ENCODE measurements at regions not wholly inside any gene's neighbourhood (a gene's known extent, or its start where the extent isn't known, plus 50 kb on each side); places are given as distances from the start of the nearest gene placed in this dataset.

- Histone ChIP-seq H3K36me3 (ENCODE audit: control insufficient read depth, insufficient read depth, low read length) (no peaks in the 10 kb centered on the region), H3K4me1 (ENCODE audit: control insufficient read depth, insufficient read depth, low read length) (no peaks in the 10 kb centered on the region), H3K4me3 (ENCODE audit: insufficient read depth, low read depth, low read length) (no peak overlapping the region), H3K27me3 (ENCODE audit: control insufficient read depth, insufficient read depth, low read length, poor library complexity, severe bottlenecking) (no peaks in the 10 kb centered on the region), H3K27ac (ENCODE audit: insufficient read depth, low read depth, low read length, poor library complexity, severe bottlenecking) (no peak overlapping the region), H3K9me3 (ENCODE audit: control insufficient read depth, low read length) (no peaks in the 10 kb centered on the region)
- 86 to 95% methylated on average over 1 of the region's 1 CpG for WGBS, 2 experiments
Observed at GRCh38 chr4:137065311-137065710, 467.0 kb downstream of the PCDH18 start.

- WGBS, 2 experiments, result 90 to 100% methylated on average over 2 of the region's 2 CpGs
- Histone ChIP-seq H3K27ac (ENCODE audit: insufficient read depth, low read depth, low read length, poor library complexity, severe bottlenecking) (no peak overlapping the region), H3K9me3 (ENCODE audit: control insufficient read depth, low read length) (no peaks in the 10 kb centered on the region), H3K4me3 (ENCODE audit: insufficient read depth, low read depth, low read length) (no peak overlapping the region), H3K4me1 (ENCODE audit: control insufficient read depth, insufficient read depth, low read length) (no peaks in the 10 kb centered on the region), H3K36me3 (ENCODE audit: control insufficient read depth, insufficient read depth, low read length) (no peaks in the 10 kb centered on the region), H3K27me3 (ENCODE audit: control insufficient read depth, insufficient read depth, low read length, poor library complexity, severe bottlenecking) (no peaks in the 10 kb centered on the region)
Observed at GRCh38 chr4:137063961-137064360, 468.3 kb downstream of the PCDH18 start.

GRCh38 chr4:137043184-137043583 is 489.1 kb downstream of the PCDH18 start:
- Histone ChIP-seq H3K4me1 (ENCODE audit: control insufficient read depth, insufficient read depth, low read length) (no peaks in the 10 kb centered on the region), H3K27me3 (ENCODE audit: control insufficient read depth, insufficient read depth, low read length, poor library complexity, severe bottlenecking) (no peaks in the 10 kb centered on the region), H3K27ac (ENCODE audit: insufficient read depth, low read depth, low read length, poor library complexity, severe bottlenecking) (no peak overlapping the region), H3K9me3 (ENCODE audit: control insufficient read depth, low read length) (no peaks in the 10 kb centered on the region), H3K36me3 (ENCODE audit: control insufficient read depth, insufficient read depth, low read length) (no peaks in the 10 kb centered on the region), H3K4me3 (ENCODE audit: insufficient read depth, low read depth, low read length) (no peak overlapping the region)
- 100% methylated on average over 1 of the region's 2 CpGs; no CpG with 5 or more reads in 1 of the 2 experiments for WGBS, 2 experiments

- 85 to 89% methylated on average over 3 of the region's 3 CpGs for WGBS, 2 experiments
- no peak overlapping the region for H3K27ac ChIP-seq (ENCODE audit: insufficient read depth, low read depth, low read length, poor library complexity, severe bottlenecking)
Observed at GRCh38 chr4:137039370-137039769, 492.9 kb downstream of the PCDH18 start.

GRCh38 chr4:137032222-137032621 is 500.1 kb downstream of the PCDH18 start:
- H3K36me3 ChIP-seq (ENCODE audit: control insufficient read depth, insufficient read depth, low read length), result no peaks in the 10 kb centered on the region
- H3K27ac ChIP-seq (ENCODE audit: insufficient read depth, low read depth, low read length, poor library complexity, severe bottlenecking), result no peak overlapping the region
- H3K27me3 ChIP-seq (ENCODE audit: control insufficient read depth, insufficient read depth, low read length, poor library complexity, severe bottlenecking), result no peaks in the 10 kb centered on the region
- H3K4me3 ChIP-seq (ENCODE audit: insufficient read depth, low read depth, low read length), result no peak overlapping the region
- H3K4me1 ChIP-seq (ENCODE audit: control insufficient read depth, insufficient read depth, low read length), result no peaks in the 10 kb centered on the region
- no peaks in the 10 kb centered on the region for H3K9me3 ChIP-seq (ENCODE audit: control insufficient read depth, low read length)

More at GRCh38 chr4:137039370-137039769, 492.9 kb downstream of the PCDH18 start:
- Histone ChIP-seq H3K27me3 (ENCODE audit: control insufficient read depth, insufficient read depth, low read length, poor library complexity, severe bottlenecking) (no peaks in the 10 kb centered on the region), H3K9me3 (ENCODE audit: control insufficient read depth, low read length) (no peaks in the 10 kb centered on the region), H3K4me3 (ENCODE audit: insufficient read depth, low read depth, low read length) (no peak overlapping the region), H3K36me3 (ENCODE audit: control insufficient read depth, insufficient read depth, low read length) (no peaks in the 10 kb centered on the region), H3K4me1 (ENCODE audit: control insufficient read depth, insufficient read depth, low read length) (no peaks in the 10 kb centered on the region)

GRCh38 chr4:137029026-137029425 is 503.3 kb downstream of the PCDH18 start:
- WGBS, 2 experiments, result 71 to 92% methylated on average over 3 of the region's 3 CpGs
- Histone ChIP-seq H3K4me3 (ENCODE audit: insufficient read depth, low read depth, low read length) (no peak overlapping the region), H3K27me3 (ENCODE audit: control insufficient read depth, insufficient read depth, low read length, poor library complexity, severe bottlenecking) (no peaks in the 10 kb centered on the region), H3K27ac (ENCODE audit: insufficient read depth, low read depth, low read length, poor library complexity, severe bottlenecking) (no peak overlapping the region), H3K9me3 (ENCODE audit: control insufficient read depth, low read length) (no peaks in the 10 kb centered on the region), H3K36me3 (ENCODE audit: control insufficient read depth, insufficient read depth, low read length) (no peaks in the 10 kb centered on the region), H3K4me1 (ENCODE audit: control insufficient read depth, insufficient read depth, low read length) (no peaks in the 10 kb centered on the region)

GRCh38 chr4:137025484-137026059 is 506.7 kb downstream of the PCDH18 start:
- WGBS, 2 experiments, result 74 to 81% methylated on average over 4 to 5 of the region's 5 CpGs
- Histone ChIP-seq H3K9me3 (ENCODE audit: control insufficient read depth, low read length) (no peaks in the 10 kb centered on the region), H3K27me3 (ENCODE audit: control insufficient read depth, insufficient read depth, low read length, poor library complexity, severe bottlenecking) (no peaks in the 10 kb centered on the region), H3K4me3 (ENCODE audit: insufficient read depth, low read depth, low read length) (no peak overlapping the region), H3K36me3 (ENCODE audit: control insufficient read depth, insufficient read depth, low read length) (no peaks in the 10 kb centered on the region), H3K4me1 (ENCODE audit: control insufficient read depth, insufficient read depth, low read length) (no peaks in the 10 kb centered on the region), H3K27ac (ENCODE audit: insufficient read depth, low read depth, low read length, poor library complexity, severe bottlenecking) (no peak overlapping the region)

GRCh38 chr4:137015426-137016409 is 516.6 kb downstream of the PCDH18 start:
- Histone ChIP-seq H3K4me3 (ENCODE audit: insufficient read depth, low read depth, low read length) (no peak overlapping the region), H3K36me3 (ENCODE audit: control insufficient read depth, insufficient read depth, low read length) (no peaks in the 10 kb centered on the region), H3K27ac (ENCODE audit: insufficient read depth, low read depth, low read length, poor library complexity, severe bottlenecking) (no peak overlapping the region), H3K4me1 (ENCODE audit: control insufficient read depth, insufficient read depth, low read length) (no peaks in the 10 kb centered on the region), H3K9me3 (ENCODE audit: control insufficient read depth, low read length) (no peaks in the 10 kb centered on the region), H3K27me3 (ENCODE audit: control insufficient read depth, insufficient read depth, low read length, poor library complexity, severe bottlenecking) (no peaks in the 10 kb centered on the region)
- 79 to 94% methylated on average over 2 of the region's 2 CpGs for WGBS, 2 experiments

GRCh38 chr4:137000432-137000831 is 531.9 kb downstream of the PCDH18 start:
- no peak overlapping the region for H3K4me3 ChIP-seq (ENCODE audit: insufficient read depth, low read depth, low read length)
- no peaks in the 10 kb centered on the region for H3K27me3 ChIP-seq (ENCODE audit: control insufficient read depth, insufficient read depth, low read length, poor library complexity, severe bottlenecking)
- H3K9me3 ChIP-seq (ENCODE audit: control insufficient read depth, low read length), result no peaks in the 10 kb centered on the region
- 88 to 97% methylated on average over 2 of the region's 2 CpGs for WGBS, 2 experiments
- no peaks in the 10 kb centered on the region for H3K4me1 ChIP-seq (ENCODE audit: control insufficient read depth, insufficient read depth, low read length)
- no peaks in the 10 kb centered on the region for H3K36me3 ChIP-seq (ENCODE audit: control insufficient read depth, insufficient read depth, low read length)
- no peak overlapping the region for H3K27ac ChIP-seq (ENCODE audit: insufficient read depth, low read depth, low read length, poor library complexity, severe bottlenecking)

GRCh38 chr4:136992032-136992431 is 540.3 kb downstream of the PCDH18 start:
- H3K27ac ChIP-seq (ENCODE audit: insufficient read depth, low read depth, low read length, poor library complexity, severe bottlenecking), result no peak overlapping the region
- no peaks in the 10 kb centered on the region for H3K36me3 ChIP-seq (ENCODE audit: control insufficient read depth, insufficient read depth, low read length)
- no peak overlapping the region for H3K4me3 ChIP-seq (ENCODE audit: insufficient read depth, low read depth, low read length)
- H3K27me3 ChIP-seq (ENCODE audit: control insufficient read depth, insufficient read depth, low read length, poor library complexity, severe bottlenecking), result no peaks in the 10 kb centered on the region
- no peaks in the 10 kb centered on the region for H3K9me3 ChIP-seq (ENCODE audit: control insufficient read depth, low read length)
- WGBS, 2 experiments, result 53 to 69% methylated on average over 2 of the region's 3 CpGs
- H3K4me1 ChIP-seq (ENCODE audit: control insufficient read depth, insufficient read depth, low read length), result no peaks in the 10 kb centered on the region
